ENCODE measurements at regions not wholly inside any gene's neighbourhood (a gene's known extent, or its start where the extent isn't known, plus 50 kb on each side); places are given as distances from the start of the nearest gene placed in this dataset.

DNA sequence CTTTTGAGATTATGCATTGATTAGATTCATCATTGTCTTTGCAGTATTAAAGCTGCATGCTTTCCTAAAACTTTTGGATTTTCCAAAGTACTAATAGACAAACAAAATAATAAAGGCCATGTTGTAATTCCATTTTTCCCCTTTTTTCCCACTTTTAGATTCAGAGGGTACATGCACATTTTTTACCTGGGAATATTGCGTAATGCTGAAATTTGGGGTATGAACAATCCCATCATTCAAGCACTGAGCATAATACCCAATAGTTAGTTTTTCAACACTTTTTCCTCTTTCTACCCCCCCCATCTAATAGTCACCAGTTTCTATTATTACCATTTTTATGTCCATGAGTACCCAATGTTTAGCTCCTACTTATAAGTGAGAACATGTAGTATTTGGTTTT, 1863.6 kb downstream of the STIM2 start:
- H3K9ac ChIP-seq (ENCODE audit: low read length in 3 of 3) = no peak overlapping the region
- no peak for DNase-seq
- H3K27me3 ChIP-seq (ENCODE audit: control insufficient read depth, insufficient read depth, low read length) = no peaks in the 10 kb centered on the region
- intact Hi-C loops (cut with DNase I) = no loop called here
- H3K9me3 ChIP-seq (ENCODE audit: control insufficient read depth in 2 of 3, insufficient read depth in 1 of 3, low read length in 3 of 3) = no peaks in the 10 kb centered on the region
- no peak overlapping the region for H3K4me3 ChIP-seq (ENCODE audit: low read length in 3 of 3)
- FAIRE-seq = no peak
- H3K27ac ChIP-seq (ENCODE audit: low read depth in 2 of 2, low read length in 2 of 2) = no peak overlapping the region
- TF ChIP-seq, protein P1, sequence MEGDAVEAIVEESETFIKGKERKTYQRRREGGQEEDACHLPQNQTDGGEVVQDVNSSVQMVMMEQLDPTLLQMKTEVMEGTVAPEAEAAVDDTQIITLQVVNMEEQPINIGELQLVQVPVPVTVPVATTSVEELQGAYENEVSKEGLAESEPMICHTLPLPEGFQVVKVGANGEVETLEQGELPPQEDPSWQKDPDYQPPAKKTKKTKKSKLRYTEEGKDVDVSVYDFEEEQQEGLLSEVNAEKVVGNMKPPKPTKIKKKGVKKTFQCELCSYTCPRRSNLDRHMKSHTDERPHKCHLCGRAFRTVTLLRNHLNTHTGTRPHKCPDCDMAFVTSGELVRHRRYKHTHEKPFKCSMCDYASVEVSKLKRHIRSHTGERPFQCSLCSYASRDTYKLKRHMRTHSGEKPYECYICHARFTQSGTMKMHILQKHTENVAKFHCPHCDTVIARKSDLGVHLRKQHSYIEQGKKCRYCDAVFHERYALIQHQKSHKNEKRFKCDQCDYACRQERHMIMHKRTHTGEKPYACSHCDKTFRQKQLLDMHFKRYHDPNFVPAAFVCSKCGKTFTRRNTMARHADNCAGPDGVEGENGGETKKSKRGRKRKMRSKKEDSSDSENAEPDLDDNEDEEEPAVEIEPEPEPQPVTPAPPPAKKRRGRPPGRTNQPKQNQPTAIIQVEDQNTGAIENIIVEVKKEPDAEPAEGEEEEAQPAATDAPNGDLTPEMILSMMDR (IDR thresholded peaks at IDR 0.05; ENCODE audit: borderline replicate concordance, extremely low read depth, insufficient read depth) = no peak
- H3K36me3 ChIP-seq (ENCODE audit: control insufficient read depth in 2 of 3, insufficient read depth in 3 of 3, low read length in 3 of 3) = no peaks in the 10 kb centered on the region
- no peaks in the 10 kb centered on the region for H3K4me1 ChIP-seq (ENCODE audit: control insufficient read depth in 2 of 3, insufficient read depth in 2 of 3, low read depth in 1 of 3, low read length in 3 of 3)

DNA sequence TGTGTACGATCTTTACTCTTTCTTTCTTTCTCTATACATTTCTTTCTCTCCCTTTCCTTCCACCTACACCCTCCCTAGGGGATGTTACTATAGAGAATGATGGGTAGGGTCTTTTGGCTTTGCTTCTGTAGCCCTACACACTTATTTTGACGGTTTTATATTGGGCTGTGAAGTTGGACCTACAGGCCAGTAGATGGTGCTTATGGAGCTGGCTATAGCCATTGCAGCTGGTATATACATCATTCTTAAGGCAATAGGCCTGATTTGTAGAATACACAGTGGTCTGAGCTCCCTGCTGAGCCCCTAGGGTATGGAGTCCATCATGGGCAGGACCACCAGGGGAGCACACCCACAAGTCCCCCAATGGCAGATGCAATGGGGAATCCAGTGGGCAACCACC, 1869.7 kb downstream of the STIM2 start:
- no peak overlapping the region for H3K9ac ChIP-seq (ENCODE audit: low read length in 3 of 3)
- FAIRE-seq (no peak), DNase-seq (no peak)
- no peak overlapping the region for H3K27ac ChIP-seq (ENCODE audit: low read depth in 2 of 2, low read length in 2 of 2)
- intact Hi-C loops (cut with DNase I) = no loop called here
- H3K36me3 ChIP-seq (ENCODE audit: control insufficient read depth in 2 of 3, insufficient read depth in 3 of 3, low read length in 3 of 3) = no peaks in the 10 kb centered on the region
- no peaks in the 10 kb centered on the region for H3K9me3 ChIP-seq (ENCODE audit: control insufficient read depth in 2 of 3, insufficient read depth in 1 of 3, low read length in 3 of 3)
- TF ChIP-seq, protein P1 (IDR thresholded peaks at IDR 0.05; ENCODE audit: borderline replicate concordance, extremely low read depth, insufficient read depth) = no peak
- H3K27me3 ChIP-seq (ENCODE audit: control insufficient read depth, insufficient read depth, low read length) = no peaks in the 10 kb centered on the region
- no peaks in the 10 kb centered on the region for H3K4me1 ChIP-seq (ENCODE audit: control insufficient read depth in 2 of 3, insufficient read depth in 2 of 3, low read depth in 1 of 3, low read length in 3 of 3)
- no peak overlapping the region for H3K4me3 ChIP-seq (ENCODE audit: low read length in 3 of 3)

DNA sequence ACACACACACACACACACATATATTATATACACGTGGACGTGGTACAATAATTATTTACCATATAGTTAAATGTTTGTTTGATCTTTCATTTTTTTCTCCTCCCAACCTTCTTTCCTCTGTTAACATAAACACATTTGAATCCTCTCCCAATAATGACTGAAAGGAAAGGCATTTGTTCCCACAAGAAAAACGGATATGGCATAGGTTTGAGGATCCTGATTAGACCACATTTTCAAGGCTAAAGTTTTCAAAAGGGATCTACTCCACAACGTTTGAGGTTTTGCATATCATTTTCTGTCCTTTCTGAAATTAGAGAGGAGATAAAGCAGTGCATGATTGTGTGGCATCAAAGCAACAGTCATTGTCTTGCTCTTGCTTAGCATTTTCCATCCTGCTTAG, 1883.4 kb downstream of the STIM2 start:
- no peak overlapping the region for H3K27ac ChIP-seq (ENCODE audit: low read depth in 2 of 2, low read length in 2 of 2)
- intact Hi-C loops (cut with DNase I) = no loop called here
- TF ChIP-seq, protein P1 (IDR thresholded peaks at IDR 0.05; ENCODE audit: borderline replicate concordance, extremely low read depth, insufficient read depth) = no peak
- no peak for DNase-seq
- H3K9ac ChIP-seq (ENCODE audit: low read length in 3 of 3) = no peak overlapping the region
- no peaks in the 10 kb centered on the region for H3K9me3 ChIP-seq (ENCODE audit: control insufficient read depth in 2 of 3, insufficient read depth in 1 of 3, low read length in 3 of 3)
- no peak overlapping the region for H3K4me3 ChIP-seq (ENCODE audit: low read length in 3 of 3)
- no peaks in the 10 kb centered on the region for H3K27me3 ChIP-seq (ENCODE audit: control insufficient read depth, insufficient read depth, low read length)
- H3K36me3 ChIP-seq (ENCODE audit: control insufficient read depth in 2 of 3, insufficient read depth in 3 of 3, low read length in 3 of 3) = no peaks in the 10 kb centered on the region
- FAIRE-seq = no peak
- no peaks in the 10 kb centered on the region for H3K4me1 ChIP-seq (ENCODE audit: control insufficient read depth in 2 of 3, insufficient read depth in 2 of 3, low read depth in 1 of 3, low read length in 3 of 3)

DNA sequence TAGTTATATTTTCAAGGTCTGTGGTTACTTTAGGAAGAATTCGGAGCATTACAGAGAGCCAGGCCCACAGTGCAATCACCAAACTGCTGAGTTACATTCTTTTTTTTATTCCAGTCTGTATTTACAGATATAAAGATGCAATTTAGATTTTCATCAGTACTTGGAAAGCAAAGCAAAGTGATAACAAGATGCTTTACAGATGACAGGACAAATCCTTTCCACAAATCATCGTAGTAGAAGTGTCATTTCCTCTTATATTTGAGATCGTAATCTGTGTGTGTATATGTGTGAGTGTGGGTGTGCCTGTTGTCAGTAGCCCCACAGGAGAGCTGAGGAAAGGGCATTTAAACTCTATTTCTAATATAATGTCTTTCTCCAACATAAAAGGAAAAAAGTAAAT, 1893.7 kb downstream of the STIM2 start:
- no peak overlapping the region for H3K27ac ChIP-seq (ENCODE audit: low read depth in 2 of 2, low read length in 2 of 2)
- H3K9me3 ChIP-seq (ENCODE audit: control insufficient read depth in 2 of 3, insufficient read depth in 1 of 3, low read length in 3 of 3) = no peaks in the 10 kb centered on the region
- H3K4me3 ChIP-seq (ENCODE audit: low read length in 3 of 3) = no peak overlapping the region
- DNase-seq = no peak
- intact Hi-C loops (cut with DNase I) = no loop called here
- TF ChIP-seq, protein P1 (IDR thresholded peaks at IDR 0.05; ENCODE audit: borderline replicate concordance, extremely low read depth, insufficient read depth) = no peak
- no peaks in the 10 kb centered on the region for H3K36me3 ChIP-seq (ENCODE audit: control insufficient read depth in 2 of 3, insufficient read depth in 3 of 3, low read length in 3 of 3)
- no peak for FAIRE-seq
- H3K27me3 ChIP-seq (ENCODE audit: control insufficient read depth, insufficient read depth, low read length) = no peaks in the 10 kb centered on the region
- H3K4me1 ChIP-seq (ENCODE audit: control insufficient read depth in 2 of 3, insufficient read depth in 2 of 3, low read depth in 1 of 3, low read length in 3 of 3) = no peaks in the 10 kb centered on the region
- H3K9ac ChIP-seq (ENCODE audit: low read length in 3 of 3) = no peak overlapping the region
